Vagina (tissue), 2 donors: ENCODE measurements at regions not wholly inside any gene's neighbourhood (a gene's known extent, or its start where the extent isn't known, plus 50 kb on each side); places are given as distances from the start of the nearest gene placed in this dataset.

ENCODE experiments used
- CTCF ChIP-seq, 3 experiments: fragments of 450-650 bp in 2 of 3; fragments of 200-600 bp in 1 of 3; sonication (generic) in 1 of 3; IDR thresholded peaks; one replicate each; pipeline ENCODE4 v1.5.1; 2017 to 2019; ENCODE audit warnings: antibody characterized with exemption in 3 of 3, mild to moderate bottlenecking in 2 of 3, moderate library complexity in 2 of 3
- POLR2A ChIP-seq, 2 donors: fragments of 450-650 bp; IDR thresholded peaks; one replicate each; pipeline ENCODE4 v1.6.1; 2017; ENCODE audit warnings: antibody characterized with exemption in 2 of 2, mild to moderate bottlenecking in 2 of 2, moderate library complexity in 2 of 2
- POLR2AphosphoS5 ChIP-seq, 2 donors: sonication (generic); formaldehyde crosslinking; IDR thresholded peaks; one replicate each; pipeline ENCODE4 v1.9.0; 2017; ENCODE audit warnings: antibody characterized with exemption in 2 of 2, mild to moderate bottlenecking in 2 of 2, low read depth in 1 of 2; ENCODE audit not compliant: insufficient read depth in 1 of 2

- no peak for TF ChIP-seq POLR2AphosphoS5 (IDR thresholded peaks at IDR 0.05; ENCODE audit: insufficient read depth in 1 of 2, low read depth in 1 of 2)
- no peak for TF ChIP-seq CTCF (IDR thresholded peaks at IDR 0.05)
- TF ChIP-seq POLR2A (IDR thresholded peaks at IDR 0.05): no peak
These were observed 161.0 kb downstream of the SEM1 start for GRCh38 chr7:96548664-96549063.
